HCT116 (cell line): ENCODE measurements at regions not wholly inside any gene's neighbourhood (a gene's known extent, or its start where the extent isn't known, plus 50 kb on each side); places are given as distances from the start of the nearest gene placed in this dataset.

ENCODE experiments used
- CEBPB ChIP-seq: IDR thresholded peaks from 2 replicates; pipeline ENCODE4 v1.6.1; 2012; ENCODE audit warnings: low read depth
- EGR1 ChIP-seq: IDR thresholded peaks from 2 replicates; pipeline ENCODE4 v1.6.1; 2012; ENCODE audit warnings: low read depth
- EZH2 ChIP-seq: fragments of 200-600 bp; sonication (generic); IDR thresholded peaks from 2 replicates; pipeline ENCODE4 v1.6.1; 2017; ENCODE audit warnings: antibody characterized with exemption, mixed run types
- JUND ChIP-seq: IDR thresholded peaks from 2 replicates; pipeline ENCODE4 v1.6.1; 2012
- POLR2A ChIP-seq: IDR thresholded peaks from 2 replicates; pipeline ENCODE4 v1.7.0; 2011; ENCODE audit warnings: borderline replicate concordance; ENCODE audit not compliant: insufficient read depth, insufficient read length; ENCODE audit errors: extremely low read depth
- POLR2AphosphoS5 ChIP-seq: IDR thresholded peaks from 2 replicates; pipeline ENCODE4 v1.6.1; 2011; ENCODE audit warnings: mild to moderate bottlenecking, low read depth, low read length, moderate library complexity
- TF ChIP-seq, protein P1 (sequence below), 3 experiments: fragments of 200-600 bp in 1 of 3; sonication (generic) in 1 of 3; IDR thresholded peaks in 2 of 3; conservative IDR thresholded peaks in 1 of 3; 2 replicates each; pipeline ENCODE4 v1.5.1; 2012 to 2017; ENCODE audit warnings: low read depth in 2 of 3, low read length in 2 of 3, antibody characterized with exemption in 1 of 3, borderline replicate concordance in 1 of 3, control low read depth in 1 of 3, mild to moderate bottlenecking in 1 of 3, mixed read lengths in 1 of 3, mixed run types in 1 of 3, moderate library complexity in 1 of 3; ENCODE audit not compliant: insufficient read depth in 1 of 3

DNA sequence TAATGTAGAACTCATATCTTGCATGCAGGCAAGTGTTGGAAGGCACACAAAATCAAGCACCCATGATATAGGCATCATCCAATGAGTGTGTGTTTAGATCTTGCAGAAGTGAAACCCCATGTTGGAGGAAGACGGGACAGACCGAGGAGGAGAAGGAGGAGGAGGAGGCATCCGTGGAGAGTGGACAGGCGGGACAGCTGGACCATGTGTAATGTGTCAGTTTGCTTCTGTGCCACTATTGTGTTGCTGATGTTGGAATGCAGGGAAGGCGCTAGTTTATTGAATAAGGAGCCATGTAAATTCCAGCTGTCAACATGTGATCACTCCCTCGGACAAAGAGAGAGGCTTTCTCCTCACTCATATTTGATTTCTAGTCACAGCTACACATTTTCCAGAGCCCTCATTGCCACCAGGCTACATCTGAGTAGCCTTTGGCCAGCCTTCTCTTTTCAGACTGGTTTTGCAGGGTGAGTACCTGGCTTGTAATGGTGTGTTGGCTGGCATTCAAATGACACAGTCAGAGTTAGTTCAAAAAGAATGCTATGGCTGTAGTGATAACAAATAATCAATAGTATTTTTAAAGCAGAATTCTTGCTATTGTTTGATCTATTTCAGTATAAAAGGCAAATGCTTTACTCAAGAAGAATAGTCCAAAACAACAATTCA lies 1037.6 kb upstream of the NR2F2 start:
- TF ChIP-seq, protein P1, sequence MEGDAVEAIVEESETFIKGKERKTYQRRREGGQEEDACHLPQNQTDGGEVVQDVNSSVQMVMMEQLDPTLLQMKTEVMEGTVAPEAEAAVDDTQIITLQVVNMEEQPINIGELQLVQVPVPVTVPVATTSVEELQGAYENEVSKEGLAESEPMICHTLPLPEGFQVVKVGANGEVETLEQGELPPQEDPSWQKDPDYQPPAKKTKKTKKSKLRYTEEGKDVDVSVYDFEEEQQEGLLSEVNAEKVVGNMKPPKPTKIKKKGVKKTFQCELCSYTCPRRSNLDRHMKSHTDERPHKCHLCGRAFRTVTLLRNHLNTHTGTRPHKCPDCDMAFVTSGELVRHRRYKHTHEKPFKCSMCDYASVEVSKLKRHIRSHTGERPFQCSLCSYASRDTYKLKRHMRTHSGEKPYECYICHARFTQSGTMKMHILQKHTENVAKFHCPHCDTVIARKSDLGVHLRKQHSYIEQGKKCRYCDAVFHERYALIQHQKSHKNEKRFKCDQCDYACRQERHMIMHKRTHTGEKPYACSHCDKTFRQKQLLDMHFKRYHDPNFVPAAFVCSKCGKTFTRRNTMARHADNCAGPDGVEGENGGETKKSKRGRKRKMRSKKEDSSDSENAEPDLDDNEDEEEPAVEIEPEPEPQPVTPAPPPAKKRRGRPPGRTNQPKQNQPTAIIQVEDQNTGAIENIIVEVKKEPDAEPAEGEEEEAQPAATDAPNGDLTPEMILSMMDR (IDR thresholded peaks at IDR 0.05 in 2 of 3, conservative IDR thresholded peaks at IDR 0.05 in 1 of 3; ENCODE audit: borderline replicate concordance in 1 of 3, insufficient read depth in 1 of 3, low read depth in 2 of 3, low read length in 2 of 3) = no peak
- TF ChIP-seq POLR2A (no peak), CEBPB (no peak), EZH2 (no peak), EGR1 (no peak), POLR2AphosphoS5 (no peak), JUND (no peak)
